ENCODE measurements at regions not wholly inside any gene's neighbourhood (a gene's known extent, or its start where the extent isn't known, plus 50 kb on each side); places are given as distances from the start of the nearest gene placed in this dataset.

- Mint-ChIP-seq H3K4me3 (no peak overlapping the region), H3K36me3 (no peaks in the 10 kb centered on the region), H3K27ac (no peak overlapping the region), H3K27me3 (no peaks in the 10 kb centered on the region), H3K4me1 (no peaks in the 10 kb centered on the region), H3K9me3 (peaks cover 0 to 8% (median 4%) of the 10 kb centered on the region in 7 donors)
- no peak for DNase-seq
- no peaks in the 10 kb centered on the region for H3K36me3 ChIP-seq (ENCODE audit: control insufficient read depth, insufficient read depth, low read length)
- H3K4me1 ChIP-seq (ENCODE audit: control insufficient read depth, insufficient read depth, low read length, poor library complexity, severe bottlenecking), result no peaks in the 10 kb centered on the region
- H3K27ac ChIP-seq (ENCODE audit: insufficient read depth, low read length, poor library complexity, severe bottlenecking), result no peak overlapping the region
- H3K4me3 ChIP-seq (ENCODE audit: low read depth, low read length), result no peak overlapping the region
- no peak for ATAC-seq (ENCODE audit: low read depth in 2 of 2)
- H3K9me3 ChIP-seq (ENCODE audit: control insufficient read depth in 2 of 2, low read length in 2 of 2), result no peaks in the 10 kb centered on the region
- H3K27me3 ChIP-seq (ENCODE audit: control insufficient read depth, insufficient read depth, low read length), result no peaks in the 10 kb centered on the region
Measured at GRCh38 chr13:37385248-37385647, 213.3 kb downstream of the POSTN start.

GRCh38 chr13:37383856-37384370, 214.7 kb downstream of the POSTN start:
- H3K4me3 Mint-ChIP-seq, result no peak overlapping the region
- H3K27ac Mint-ChIP-seq, result no peak overlapping the region
- H3K27me3 Mint-ChIP-seq, result no peaks in the 10 kb centered on the region
- no peak for ATAC-seq (ENCODE audit: low read depth in 2 of 2)
- Histone ChIP-seq H3K4me3 (ENCODE audit: low read depth, low read length) (no peak overlapping the region), H3K4me1 (ENCODE audit: control insufficient read depth, insufficient read depth, low read length, poor library complexity, severe bottlenecking) (no peaks in the 10 kb centered on the region), H3K36me3 (ENCODE audit: control insufficient read depth, insufficient read depth, low read length) (no peaks in the 10 kb centered on the region), H3K27ac (ENCODE audit: insufficient read depth, low read length, poor library complexity, severe bottlenecking) (no peak overlapping the region), H3K9me3 (ENCODE audit: control insufficient read depth in 2 of 2, low read length in 2 of 2) (no peaks in the 10 kb centered on the region), H3K27me3 (ENCODE audit: control insufficient read depth, insufficient read depth, low read length) (no peaks in the 10 kb centered on the region)
- H3K36me3 Mint-ChIP-seq, result no peaks in the 10 kb centered on the region
- peaks cover 0 to 6% (median 3%) of the 10 kb centered on the region in 7 donors for H3K9me3 Mint-ChIP-seq
- DNase-seq, result no peak
- no peaks in the 10 kb centered on the region for H3K4me1 Mint-ChIP-seq

DNA sequence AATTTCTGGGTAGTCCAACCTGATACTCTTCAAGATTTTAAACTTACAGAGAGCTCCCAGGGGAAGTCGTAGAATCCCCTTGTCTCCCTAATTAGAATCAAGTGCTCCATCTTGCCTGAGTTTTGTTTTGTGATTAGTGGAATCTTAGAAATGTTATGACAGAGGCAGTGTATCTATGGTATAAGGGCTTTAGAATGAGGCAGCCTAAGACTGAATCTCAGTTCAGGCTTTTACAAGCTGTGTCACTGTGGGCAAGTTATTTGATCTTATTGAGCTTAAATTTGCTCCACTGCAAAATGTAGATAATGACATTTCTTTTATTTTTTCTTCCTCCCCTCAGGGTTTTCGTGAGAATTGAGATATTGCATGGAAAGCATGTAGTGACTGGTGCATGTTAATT, 215.5 kb downstream of the POSTN start:
- Mint-ChIP-seq H3K36me3 (no peaks in the 10 kb centered on the region), H3K9me3 (peaks cover 0 to 6% (median 3%) of the 10 kb centered on the region in 7 donors), H3K27me3 (no peaks in the 10 kb centered on the region), H3K4me3 (no peak overlapping the region), H3K4me1 (no peaks in the 10 kb centered on the region), H3K27ac (no peak overlapping the region)
- no peak overlapping the region for H3K4me3 ChIP-seq (ENCODE audit: low read depth, low read length)
- ATAC-seq (ENCODE audit: low read depth in 2 of 2), result no peak
- no peaks in the 10 kb centered on the region for H3K4me1 ChIP-seq (ENCODE audit: control insufficient read depth, insufficient read depth, low read length, poor library complexity, severe bottlenecking)
- no peak overlapping the region for H3K27ac ChIP-seq (ENCODE audit: insufficient read depth, low read length, poor library complexity, severe bottlenecking)
- H3K36me3 ChIP-seq (ENCODE audit: control insufficient read depth, insufficient read depth, low read length), result no peaks in the 10 kb centered on the region
- no peaks in the 10 kb centered on the region for H3K9me3 ChIP-seq (ENCODE audit: control insufficient read depth in 2 of 2, low read length in 2 of 2)
- no peak for DNase-seq
- no peaks in the 10 kb centered on the region for H3K27me3 ChIP-seq (ENCODE audit: control insufficient read depth, insufficient read depth, low read length)

GRCh38 chr13:37382146-37382545, 216.4 kb downstream of the POSTN start:
- no peak for ATAC-seq (ENCODE audit: low read depth in 2 of 2)
- no peaks in the 10 kb centered on the region for H3K4me1 ChIP-seq (ENCODE audit: control insufficient read depth, insufficient read depth, low read length, poor library complexity, severe bottlenecking)
- H3K9me3 Mint-ChIP-seq, result peaks cover 0 to 6% (median 2%) of the 10 kb centered on the region in 7 donors

GRCh38 chr13:37381502-37381901, 217.1 kb downstream of the POSTN start:
- no peaks in the 10 kb centered on the region for H3K4me1 Mint-ChIP-seq
- H3K27ac ChIP-seq (ENCODE audit: insufficient read depth, low read length, poor library complexity, severe bottlenecking), result no peak overlapping the region
- peaks cover 0 to 6% (median 2%) of the 10 kb centered on the region in 7 donors for H3K9me3 Mint-ChIP-seq

More at GRCh38 chr13:37382146-37382545, 216.4 kb downstream of the POSTN start:
- Histone ChIP-seq H3K27ac (ENCODE audit: insufficient read depth, low read length, poor library complexity, severe bottlenecking) (no peak overlapping the region), H3K27me3 (ENCODE audit: control insufficient read depth, insufficient read depth, low read length) (no peaks in the 10 kb centered on the region), H3K4me3 (ENCODE audit: low read depth, low read length) (no peak overlapping the region), H3K9me3 (ENCODE audit: control insufficient read depth in 2 of 2, low read length in 2 of 2) (no peaks in the 10 kb centered on the region), H3K36me3 (ENCODE audit: control insufficient read depth, insufficient read depth, low read length) (no peaks in the 10 kb centered on the region)
- Mint-ChIP-seq H3K27ac (no peak overlapping the region), H3K4me1 (no peaks in the 10 kb centered on the region), H3K36me3 (no peaks in the 10 kb centered on the region), H3K27me3 (no peaks in the 10 kb centered on the region), H3K4me3 (no peak overlapping the region)
- DNase-seq, result no peak

DNA sequence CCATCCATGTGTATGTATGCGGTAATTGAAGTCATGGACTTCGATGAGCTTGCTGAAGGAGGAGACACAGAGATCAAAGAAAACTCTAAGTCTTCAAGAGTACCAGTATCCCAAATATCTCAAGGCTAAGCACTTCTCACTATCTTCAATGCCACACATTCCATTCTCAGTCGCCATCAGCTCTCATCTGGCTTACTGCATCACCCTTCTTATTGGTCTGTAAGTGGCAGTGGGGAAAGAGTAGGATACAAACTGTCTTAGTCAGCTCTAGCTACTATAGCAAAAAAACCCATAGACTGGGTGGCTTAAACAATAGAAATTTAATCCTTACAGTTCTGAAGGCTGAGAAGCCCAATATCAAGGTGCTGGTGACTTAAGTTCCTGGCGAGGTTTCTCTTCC, 218.7 kb downstream of the POSTN start:
- no peak for ATAC-seq (ENCODE audit: low read depth in 2 of 2)
- H3K27ac Mint-ChIP-seq, result no peak overlapping the region
- Histone ChIP-seq H3K9me3 (ENCODE audit: control insufficient read depth in 2 of 2, low read length in 2 of 2) (no peaks in the 10 kb centered on the region), H3K36me3 (ENCODE audit: control insufficient read depth, insufficient read depth, low read length) (no peaks in the 10 kb centered on the region), H3K4me1 (ENCODE audit: control insufficient read depth, insufficient read depth, low read length, poor library complexity, severe bottlenecking) (no peaks in the 10 kb centered on the region), H3K27ac (ENCODE audit: insufficient read depth, low read length, poor library complexity, severe bottlenecking) (no peak overlapping the region), H3K27me3 (ENCODE audit: control insufficient read depth, insufficient read depth, low read length) (no peaks in the 10 kb centered on the region), H3K4me3 (ENCODE audit: low read depth, low read length) (no peak overlapping the region)
- no peaks in the 10 kb centered on the region for H3K27me3 Mint-ChIP-seq
- no peaks in the 10 kb centered on the region for H3K4me1 Mint-ChIP-seq
- peaks cover 0 to 6% (median 0%) of the 10 kb centered on the region in 7 donors for H3K9me3 Mint-ChIP-seq
- H3K4me3 Mint-ChIP-seq, result no peak overlapping the region
- no peak for DNase-seq
- H3K36me3 Mint-ChIP-seq, result no peaks in the 10 kb centered on the region

More at GRCh38 chr13:37381502-37381901, 217.1 kb downstream of the POSTN start:
- no peaks in the 10 kb centered on the region for H3K36me3 Mint-ChIP-seq
- H3K27me3 ChIP-seq (ENCODE audit: control insufficient read depth, insufficient read depth, low read length), result no peaks in the 10 kb centered on the region
- H3K27ac Mint-ChIP-seq, result no peak overlapping the region
- H3K4me3 Mint-ChIP-seq, result no peak overlapping the region
- ATAC-seq (ENCODE audit: low read depth in 2 of 2) (no peak), DNase-seq (no peak)
- no peak overlapping the region for H3K4me3 ChIP-seq (ENCODE audit: low read depth, low read length)
- no peaks in the 10 kb centered on the region for H3K4me1 ChIP-seq (ENCODE audit: control insufficient read depth, insufficient read depth, low read length, poor library complexity, severe bottlenecking)
- no peaks in the 10 kb centered on the region for H3K27me3 Mint-ChIP-seq
- no peaks in the 10 kb centered on the region for H3K9me3 ChIP-seq (ENCODE audit: control insufficient read depth in 2 of 2, low read length in 2 of 2)
- no peaks in the 10 kb centered on the region for H3K36me3 ChIP-seq (ENCODE audit: control insufficient read depth, insufficient read depth, low read length)

GRCh38 chr13:37375724-37376123, 222.8 kb downstream of the POSTN start:
- Mint-ChIP-seq H3K4me1 (no peaks in the 10 kb centered on the region), H3K27me3 (no peaks in the 10 kb centered on the region)

GRCh38 chr13:37375071-37375470, 223.5 kb downstream of the POSTN start:
- Mint-ChIP-seq H3K36me3 (no peaks in the 10 kb centered on the region), H3K27ac (no peak overlapping the region), H3K4me1 (no peaks in the 10 kb centered on the region), H3K27me3 (no peaks in the 10 kb centered on the region), H3K4me3 (no peak overlapping the region), H3K9me3 (peaks cover 0 to 3% (median 0%) of the 10 kb centered on the region in 7 donors)
- ATAC-seq (ENCODE audit: low read depth in 2 of 2) (no peak), DNase-seq (no peak)
- no peaks in the 10 kb centered on the region for H3K27me3 ChIP-seq (ENCODE audit: control insufficient read depth, insufficient read depth, low read length)
- no peaks in the 10 kb centered on the region for H3K36me3 ChIP-seq (ENCODE audit: control insufficient read depth, insufficient read depth, low read length)
- H3K4me3 ChIP-seq (ENCODE audit: low read depth, low read length), result no peak overlapping the region
- H3K9me3 ChIP-seq (ENCODE audit: control insufficient read depth in 2 of 2, low read length in 2 of 2), result no peaks in the 10 kb centered on the region
- no peaks in the 10 kb centered on the region for H3K4me1 ChIP-seq (ENCODE audit: control insufficient read depth, insufficient read depth, low read length, poor library complexity, severe bottlenecking)
- H3K27ac ChIP-seq (ENCODE audit: insufficient read depth, low read length, poor library complexity, severe bottlenecking), result no peak overlapping the region

More at GRCh38 chr13:37375724-37376123, 222.8 kb downstream of the POSTN start:
- no peaks in the 10 kb centered on the region for H3K27me3 ChIP-seq (ENCODE audit: control insufficient read depth, insufficient read depth, low read length)
- H3K4me3 ChIP-seq (ENCODE audit: low read depth, low read length), result no peak overlapping the region
- H3K36me3 Mint-ChIP-seq, result no peaks in the 10 kb centered on the region
- H3K9me3 ChIP-seq (ENCODE audit: control insufficient read depth in 2 of 2, low read length in 2 of 2), result no peaks in the 10 kb centered on the region
- H3K4me1 ChIP-seq (ENCODE audit: control insufficient read depth, insufficient read depth, low read length, poor library complexity, severe bottlenecking), result no peaks in the 10 kb centered on the region
- no peak for DNase-seq
- H3K27ac Mint-ChIP-seq, result no peak overlapping the region
- no peak overlapping the region for H3K4me3 Mint-ChIP-seq
- no peaks in the 10 kb centered on the region for H3K36me3 ChIP-seq (ENCODE audit: control insufficient read depth, insufficient read depth, low read length)
- ATAC-seq (ENCODE audit: low read depth in 2 of 2), result no peak
- no peak overlapping the region for H3K27ac ChIP-seq (ENCODE audit: insufficient read depth, low read length, poor library complexity, severe bottlenecking)
- H3K9me3 Mint-ChIP-seq, result peaks cover 0 to 6% (median 0%) of the 10 kb centered on the region in 7 donors

Measured in CD4-positive, CD25-positive, alpha-beta regulatory T cell (primary cell).